Fibroblast of lung (primary cell): ENCODE measurements at regions not wholly inside any gene's neighbourhood (a gene's known extent, or its start where the extent isn't known, plus 50 kb on each side); places are given as distances from the start of the nearest gene placed in this dataset.

Experiments
- DNase-seq, 2 donors: peaks; one replicate each; pipeline versions ENCODE4 v3.0.0 to v3.0.0-alpha.2; 2010; ENCODE audit warnings: low read depth in 2 of 2
- H2AFZ ChIP-seq: 2 replicates; pipeline ENCODE4 v1.5.1; 2012; ENCODE audit warnings: low read length, control low read depth, inconsistent platforms
- H3K27ac ChIP-seq: 2 replicates; pipeline ENCODE4 v1.5.1; 2011; ENCODE audit warnings: low read length, control low read depth; ENCODE audit not compliant: insufficient read depth
- H3K27me3 ChIP-seq: 2 replicates; pipeline ENCODE4 v1.5.1; 2011; ENCODE audit warnings: mild to moderate bottlenecking, low read length; ENCODE audit not compliant: control insufficient read depth, insufficient read depth
- H3K36me3 ChIP-seq: 2 replicates; pipeline ENCODE4 v1.5.1; 2011; ENCODE audit warnings: low read length; ENCODE audit not compliant: control insufficient read depth, insufficient read depth
- H3K4me1 ChIP-seq: 2 replicates; pipeline ENCODE4 v1.5.1; 2011; ENCODE audit warnings: low read length; ENCODE audit not compliant: control insufficient read depth, insufficient read depth; ENCODE audit errors: extremely low read depth
- H3K4me2 ChIP-seq: 2 replicates; pipeline ENCODE4 v1.5.1; 2011; ENCODE audit warnings: low read length, control low read depth; ENCODE audit not compliant: insufficient read depth; ENCODE audit errors: extremely low read depth
- H3K4me3 ChIP-seq, 4 experiments: fragments of 200-600 bp in 1 of 4; sonication (generic) in 1 of 4; replicated peaks in 1 of 4; 2 replicates each; pipeline ENCODE4 v1.5.1; 2011 to 2016; ENCODE audit warnings: low read length in 4 of 4, low read depth in 3 of 4, mild to moderate bottlenecking in 3 of 4, control low read depth in 2 of 4, inconsistent platforms in 1 of 4, mixed read lengths in 1 of 4; ENCODE audit not compliant: insufficient read depth in 1 of 4; ENCODE audit errors: control extremely low read depth in 1 of 4
- H3K79me2 ChIP-seq: 2 replicates; pipeline ENCODE4 v1.5.1; 2012; ENCODE audit warnings: mild to moderate bottlenecking, low read length, inconsistent platforms; ENCODE audit not compliant: control insufficient read depth, insufficient read depth
- H3K9ac ChIP-seq: 2 replicates; pipeline ENCODE4 v1.5.1; 2011; ENCODE audit warnings: mild to moderate bottlenecking, low read length, control low read depth; ENCODE audit not compliant: insufficient read depth
- H3K9me3 ChIP-seq: 2 replicates; pipeline ENCODE4 v1.5.1; 2012; ENCODE audit warnings: low read depth, low read length; ENCODE audit not compliant: control insufficient read depth, insufficient read depth
- H4K20me1 ChIP-seq: 2 replicates; pipeline ENCODE4 v1.5.1; 2011; ENCODE audit warnings: low read length; ENCODE audit not compliant: control insufficient read depth, insufficient read depth; ENCODE audit errors: extremely low read depth
- CTCF ChIP-seq, 2 donors: IDR thresholded peaks in 1 of 2; conservative IDR thresholded peaks in 1 of 2; 1 replicate in 1 of 2; 2 replicates in 1 of 2; pipeline ENCODE4 v1.5.1; 2011 to 2012; ENCODE audit warnings: low read length in 2 of 2, control low read depth in 1 of 2, inconsistent platforms in 1 of 2, low read depth in 1 of 2, mild to moderate bottlenecking in 1 of 2
- EZH2 ChIP-seq: IDR thresholded peaks from 2 replicates; pipeline ENCODE4 v1.5.1; 2012; ENCODE audit warnings: low read length, control low read depth, mild to moderate bottlenecking; ENCODE audit errors: missing control alignments

GRCh38 chr5:111929867-111930266 lies 172.9 kb upstream of the NREP start:
- Histone ChIP-seq H3K9ac (no peak overlapping the region), H3K79me2 (no peaks in the 10 kb centered on the region), H3K4me2 (peak overlapping the region; percentile 19), H2AFZ (no peak overlapping the region), H4K20me1 (no peaks in the 10 kb centered on the region), H3K4me1 (peaks cover 21% of the 10 kb centered on the region), H3K4me3 (no peak overlapping the region), H3K9me3 (no peaks in the 10 kb centered on the region), H3K36me3 (no peaks in the 10 kb centered on the region), H3K27ac (peak overlapping the region; percentile 61), H3K27me3 (no peaks in the 10 kb centered on the region)
- DNase-seq: peak; percentile 93 to 95
- TF ChIP-seq CTCF (conservative IDR thresholded peaks at IDR 0.05 in 1 of 2, IDR thresholded peaks at IDR 0.05 in 1 of 2; ENCODE audit: low read depth in 1 of 2, low read length in 2 of 2): no peak
- TF ChIP-seq EZH2: no peak

GRCh38 chr5:111929261-111929660 lies 172.3 kb upstream of the NREP start:
- no peak overlapping the region for H2AFZ ChIP-seq
- no peak overlapping the region for H3K4me3 ChIP-seq
- H3K4me1 ChIP-seq: peaks cover 21% of the 10 kb centered on the region
- no peaks in the 10 kb centered on the region for H3K36me3 ChIP-seq
- DNase-seq: no peak
- no peaks in the 10 kb centered on the region for H3K79me2 ChIP-seq
- TF ChIP-seq EZH2: no peak
- TF ChIP-seq CTCF (conservative IDR thresholded peaks at IDR 0.05 in 1 of 2, IDR thresholded peaks at IDR 0.05 in 1 of 2; ENCODE audit: low read depth in 1 of 2, low read length in 2 of 2): no peak
- no peak overlapping the region for H3K4me2 ChIP-seq
- no peak overlapping the region for H3K27ac ChIP-seq
- H4K20me1 ChIP-seq: no peaks in the 10 kb centered on the region
- no peaks in the 10 kb centered on the region for H3K9me3 ChIP-seq
- H3K27me3 ChIP-seq: no peaks in the 10 kb centered on the region
- H3K9ac ChIP-seq: no peak overlapping the region

- H3K36me3 ChIP-seq: no peaks in the 10 kb centered on the region
- no peaks in the 10 kb centered on the region for H3K79me2 ChIP-seq
- no peak overlapping the region for H3K4me3 ChIP-seq
- no peaks in the 10 kb centered on the region for H3K27me3 ChIP-seq
- peak in 1 of 2 donors; percentile 30 for DNase-seq
- no peaks in the 10 kb centered on the region for H4K20me1 ChIP-seq
- H3K9ac ChIP-seq: no peak overlapping the region
- no peak overlapping the region for H2AFZ ChIP-seq
- no peak overlapping the region for H3K27ac ChIP-seq
- H3K4me1 ChIP-seq: peaks cover 21% of the 10 kb centered on the region
- no peak overlapping the region for H3K4me2 ChIP-seq
- TF ChIP-seq CTCF (conservative IDR thresholded peaks at IDR 0.05 in 1 of 2, IDR thresholded peaks at IDR 0.05 in 1 of 2; ENCODE audit: low read depth in 1 of 2, low read length in 2 of 2): no peak
- no peak for TF ChIP-seq EZH2
- H3K9me3 ChIP-seq: no peaks in the 10 kb centered on the region
Measured at GRCh38 chr5:111928511-111928910, 171.5 kb upstream of the NREP start.
